Brain microvascular endothelial cell (primary cell): ENCODE measurements at regions not wholly inside any gene's neighbourhood (a gene's known extent, or its start where the extent isn't known, plus 50 kb on each side); places are given as distances from the start of the nearest gene placed in this dataset.

Experiments used
- DNase-seq: peaks from one replicate; pipeline ENCODE4 v3.0.0-alpha.2; 2020
- H3K27ac ChIP-seq: fragments of 250-450 bp; sonication (Bioruptor Pico); 2 replicates; pipeline ENCODE4 v1.5.1; 2020; ENCODE audit warnings: mild to moderate bottlenecking, moderate library complexity
- H3K27me3 ChIP-seq: fragments of 250-450 bp; sonication (Bioruptor Pico); replicated peaks from 2 replicates; pipeline ENCODE4 v1.5.1; 2020; ENCODE audit warnings: mild to moderate bottlenecking
- H3K36me3 ChIP-seq: fragments of 250-450 bp; sonication (Bioruptor Pico); replicated peaks from 2 replicates; pipeline ENCODE4 v1.5.1; 2020; ENCODE audit warnings: mild to moderate bottlenecking
- H3K4me3 ChIP-seq: 2 replicates; pipeline ENCODE4 v1.5.1; 2011; ENCODE audit warnings: low read depth, mild to moderate bottlenecking, control low read depth, low read length, moderate library complexity
- in situ Hi-C: cut with HindIII; loops from 2 replicates; pipeline ENCODE4 v1.10.0; 2017; ENCODE audit warnings: low sequenced_read_pairs, low pct_ligation_motif_present
- TF ChIP-seq, protein P1 (sequence below): IDR thresholded peaks from 2 replicates; pipeline ENCODE4 v1.5.1; 2011; ENCODE audit warnings: low read depth, mild to moderate bottlenecking, moderate library complexity, low read length, control low read depth, inconsistent platforms; ENCODE audit errors: missing control alignments

GRCh38 chr3:87564438-87564837, 288.1 kb upstream of the POU1F1 start:
- TF ChIP-seq, protein P1, sequence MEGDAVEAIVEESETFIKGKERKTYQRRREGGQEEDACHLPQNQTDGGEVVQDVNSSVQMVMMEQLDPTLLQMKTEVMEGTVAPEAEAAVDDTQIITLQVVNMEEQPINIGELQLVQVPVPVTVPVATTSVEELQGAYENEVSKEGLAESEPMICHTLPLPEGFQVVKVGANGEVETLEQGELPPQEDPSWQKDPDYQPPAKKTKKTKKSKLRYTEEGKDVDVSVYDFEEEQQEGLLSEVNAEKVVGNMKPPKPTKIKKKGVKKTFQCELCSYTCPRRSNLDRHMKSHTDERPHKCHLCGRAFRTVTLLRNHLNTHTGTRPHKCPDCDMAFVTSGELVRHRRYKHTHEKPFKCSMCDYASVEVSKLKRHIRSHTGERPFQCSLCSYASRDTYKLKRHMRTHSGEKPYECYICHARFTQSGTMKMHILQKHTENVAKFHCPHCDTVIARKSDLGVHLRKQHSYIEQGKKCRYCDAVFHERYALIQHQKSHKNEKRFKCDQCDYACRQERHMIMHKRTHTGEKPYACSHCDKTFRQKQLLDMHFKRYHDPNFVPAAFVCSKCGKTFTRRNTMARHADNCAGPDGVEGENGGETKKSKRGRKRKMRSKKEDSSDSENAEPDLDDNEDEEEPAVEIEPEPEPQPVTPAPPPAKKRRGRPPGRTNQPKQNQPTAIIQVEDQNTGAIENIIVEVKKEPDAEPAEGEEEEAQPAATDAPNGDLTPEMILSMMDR: no peak
- in situ Hi-C loops: no loop called here

GRCh38 chr3:87563712-87564111, 287.3 kb upstream of the POU1F1 start:
- DNase-seq: no peak
- TF ChIP-seq, protein P1: no peak

More at GRCh38 chr3:87564438-87564837, 288.1 kb upstream of the POU1F1 start:
- no peak for DNase-seq
- Histone ChIP-seq H3K4me3 (no peak overlapping the region), H3K27me3 (no peaks in the 10 kb centered on the region), H3K36me3 (no peaks in the 10 kb centered on the region), H3K27ac (no peak overlapping the region)

GRCh38 chr3:87558492-87558891, 282.1 kb upstream of the POU1F1 start:
- no peaks in the 10 kb centered on the region for H3K27me3 ChIP-seq
- no peak overlapping the region for H3K4me3 ChIP-seq
- no peak overlapping the region for H3K27ac ChIP-seq
- H3K36me3 ChIP-seq: no peaks in the 10 kb centered on the region
- in situ Hi-C loops: no loop called here
- no peak for DNase-seq
- TF ChIP-seq, protein P1: no peak

More at GRCh38 chr3:87563712-87564111, 287.3 kb upstream of the POU1F1 start:
- Histone ChIP-seq H3K27ac (no peak overlapping the region), H3K4me3 (no peak overlapping the region), H3K36me3 (no peaks in the 10 kb centered on the region), H3K27me3 (no peaks in the 10 kb centered on the region)
- in situ Hi-C loops: no loop called here

DNA sequence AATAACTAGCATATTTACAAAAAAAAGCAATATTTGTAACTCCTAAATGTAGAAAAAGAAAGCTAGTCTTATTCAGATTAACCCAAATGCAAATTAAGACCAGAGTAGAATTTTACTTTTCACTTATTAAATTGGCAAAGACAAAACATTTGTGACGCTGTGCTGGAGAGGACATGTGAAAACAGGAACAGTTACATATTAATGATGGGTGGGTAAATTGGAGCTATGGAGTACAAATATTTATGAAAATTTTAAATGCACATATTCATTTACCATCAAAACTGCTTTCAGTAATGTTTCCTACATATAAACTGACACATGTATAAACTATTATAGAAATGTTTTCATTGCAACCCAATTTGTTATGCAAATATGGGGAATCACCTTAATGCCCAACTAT, 278.9 kb upstream of the POU1F1 start:
- TF ChIP-seq, protein P1: no peak
- in situ Hi-C loops: no loop called here

DNA sequence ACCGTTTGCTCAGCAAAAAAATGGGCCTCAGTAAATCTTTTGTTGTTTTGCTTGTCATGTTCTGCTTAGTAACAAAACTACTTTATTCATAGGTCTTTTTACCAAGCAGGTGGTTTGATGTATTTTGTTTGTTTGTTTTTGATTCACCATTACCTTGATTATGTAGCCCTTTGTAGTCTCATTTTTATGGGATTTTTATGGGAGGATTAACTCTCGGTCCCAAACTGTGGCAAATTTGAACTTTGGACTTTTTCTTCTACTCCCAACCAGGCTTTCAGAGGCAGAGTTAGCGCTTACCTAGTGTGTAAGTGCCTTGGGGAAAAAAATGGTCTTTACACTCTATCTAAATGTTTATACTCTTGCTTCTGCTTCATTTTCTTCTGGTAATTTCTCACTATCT, 276.7 kb upstream of the POU1F1 start:
- TF ChIP-seq, protein P1: no peak
- DNase-seq: no peak
- H3K4me3 ChIP-seq: no peak overlapping the region
- no peak overlapping the region for H3K27ac ChIP-seq
- no peaks in the 10 kb centered on the region for H3K36me3 ChIP-seq
- H3K27me3 ChIP-seq: no peaks in the 10 kb centered on the region
- in situ Hi-C loops: no loop called here

More for the DNA sequence above, 278.9 kb upstream of the POU1F1 start:
- Histone ChIP-seq H3K36me3 (no peaks in the 10 kb centered on the region), H3K27me3 (no peaks in the 10 kb centered on the region), H3K27ac (no peak overlapping the region), H3K4me3 (no peak overlapping the region)
- DNase-seq: no peak

- DNase-seq: no peak
- TF ChIP-seq, protein P1: no peak
- Histone ChIP-seq H3K36me3 (no peaks in the 10 kb centered on the region), H3K4me3 (no peak overlapping the region), H3K27ac (no peak overlapping the region), H3K27me3 (no peaks in the 10 kb centered on the region)
- in situ Hi-C loops: no loop called here
Measured at GRCh38 chr3:87550892-87551291, 274.5 kb upstream of the POU1F1 start.
